ENCODE measurements at regions not wholly inside any gene's neighbourhood (a gene's known extent, or its start where the extent isn't known, plus 50 kb on each side); places are given as distances from the start of the nearest gene placed in this dataset.

GRCh38 chr1:87224201-87224600, 104.5 kb upstream of the LMO4 start:
- TF ChIP-seq POLR2A (IDR thresholded peaks at IDR 0.05), result no peak
- TF ChIP-seq POLR2AphosphoS5 (IDR thresholded peaks at IDR 0.05), result no peak
- no peak for TF ChIP-seq CTCF (IDR thresholded peaks at IDR 0.05)
- no peak for TF ChIP-seq EP300 (IDR thresholded peaks at IDR 0.05)
- no peaks in the 10 kb centered on the region for H3K36me3 ChIP-seq
- no peaks in the 10 kb centered on the region for H3K9me3 ChIP-seq
- H3K4me3 ChIP-seq, result no peak overlapping the region
- peaks cover 0 to 10% (median 0%) of the 10 kb centered on the region in 3 donors for H3K4me1 ChIP-seq
- H3K27me3 ChIP-seq, result no peaks in the 10 kb centered on the region
- H3K27ac ChIP-seq, result no peak overlapping the region
- 43 to 47% methylated on average over 2 of the region's 2 CpGs for whole genome bisulfite sequencing, 2 donors (ENCODE audit: low coverage in 1 of 2)
- peak; percentile 37 for ATAC-seq

- H3K4me3 ChIP-seq, result no peak overlapping the region
- ATAC-seq, result no peak
- WGBS, 2 donors (ENCODE audit: low coverage in 1 of 2), result 75 to 83% methylated on average over 2 to 3 of the region's 3 CpGs
- H3K9me3 ChIP-seq, result no peaks in the 10 kb centered on the region
- H3K27ac ChIP-seq, result no peak overlapping the region
- peaks cover 0 to 10% (median 0%) of the 10 kb centered on the region in 3 donors for H3K4me1 ChIP-seq
- H3K27me3 ChIP-seq, result no peaks in the 10 kb centered on the region
- no peaks in the 10 kb centered on the region for H3K36me3 ChIP-seq
- no peak for TF ChIP-seq POLR2A (IDR thresholded peaks at IDR 0.05)
- TF ChIP-seq EP300 (IDR thresholded peaks at IDR 0.05), result no peak
- TF ChIP-seq CTCF (IDR thresholded peaks at IDR 0.05), result no peak
- no peak for TF ChIP-seq POLR2AphosphoS5 (IDR thresholded peaks at IDR 0.05)
Observed at GRCh38 chr1:87225171-87225570, 103.5 kb upstream of the LMO4 start.

- no peaks in the 10 kb centered on the region for H3K36me3 ChIP-seq
- H3K9me3 ChIP-seq, result no peaks in the 10 kb centered on the region
- H3K4me1 ChIP-seq, result peaks cover 0 to 10% (median 0%) of the 10 kb centered on the region in 3 donors
- no peak overlapping the region for H3K4me3 ChIP-seq
- 29 to 51% methylated on average over 8 of the region's 8 CpGs for WGBS, 2 donors (ENCODE audit: low coverage in 1 of 2)
- TF ChIP-seq EP300 (IDR thresholded peaks at IDR 0.05), result no peak
- peak; percentile 72 for TF ChIP-seq POLR2AphosphoS5 (IDR thresholded peaks at IDR 0.05)
- peak overlapping the region in 2 of 4 donors; percentile 31 to 53 for H3K27ac ChIP-seq
- H3K27me3 ChIP-seq, result no peaks in the 10 kb centered on the region
- peak; percentile 87 for ATAC-seq
Observed at GRCh38 chr1:87226341-87226760, 102.3 kb upstream of the LMO4 start.

GRCh38 chr1:87227651-87228050, 101.0 kb upstream of the LMO4 start:
- Histone ChIP-seq H3K9me3 (no peaks in the 10 kb centered on the region), H3K27ac (no peak overlapping the region), H3K36me3 (no peaks in the 10 kb centered on the region), H3K4me3 (no peak overlapping the region), H3K4me1 (peaks cover 0 to 10% (median 0%) of the 10 kb centered on the region in 3 donors), H3K27me3 (no peaks in the 10 kb centered on the region)
- 80% methylated on average over 1 of the region's 3 CpGs; no CpG with 5 or more reads in 1 of the 2 donors for WGBS, 2 donors (ENCODE audit: low coverage in 1 of 2)
- no peak for ATAC-seq
- TF ChIP-seq EP300 (IDR thresholded peaks at IDR 0.05) (no peak), POLR2A (IDR thresholded peaks at IDR 0.05) (no peak), POLR2AphosphoS5 (IDR thresholded peaks at IDR 0.05) (no peak), CTCF (IDR thresholded peaks at IDR 0.05) (no peak)

GRCh38 chr1:87230501-87230900, 98.2 kb upstream of the LMO4 start:
- 81 to 100% methylated on average over 2 of the region's 2 CpGs for WGBS, 2 donors (ENCODE audit: low coverage in 1 of 2)
- Histone ChIP-seq H3K36me3 (no peaks in the 10 kb centered on the region), H3K27ac (no peak overlapping the region), H3K27me3 (no peaks in the 10 kb centered on the region), H3K9me3 (no peaks in the 10 kb centered on the region), H3K4me1 (peaks cover 0 to 10% (median 0%) of the 10 kb centered on the region in 3 donors), H3K4me3 (no peak overlapping the region)
- TF ChIP-seq POLR2AphosphoS5 (IDR thresholded peaks at IDR 0.05) (no peak), EP300 (IDR thresholded peaks at IDR 0.05) (no peak)
- ATAC-seq, result no peak

- Histone ChIP-seq H3K4me3 (no peak overlapping the region), H3K27me3 (no peaks in the 10 kb centered on the region), H3K4me1 (no peaks in the 10 kb centered on the region), H3K27ac (no peak overlapping the region), H3K9me3 (no peaks in the 10 kb centered on the region), H3K36me3 (no peaks in the 10 kb centered on the region)
- no peak for TF ChIP-seq CTCF (IDR thresholded peaks at IDR 0.05)
- no peak for TF ChIP-seq EP300 (IDR thresholded peaks at IDR 0.05)
- no peak for TF ChIP-seq POLR2A (IDR thresholded peaks at IDR 0.05)
- TF ChIP-seq POLR2AphosphoS5 (IDR thresholded peaks at IDR 0.05), result no peak
- WGBS, 2 donors (ENCODE audit: low coverage in 1 of 2), result 78 to 96% methylated on average over 6 to 8 of the region's 8 CpGs
- no peak for ATAC-seq
Observed at GRCh38 chr1:87231703-87232367, 96.8 kb upstream of the LMO4 start.
